ENCODE measurements at regions not wholly inside any gene's neighbourhood (a gene's known extent, or its start where the extent isn't known, plus 50 kb on each side); places are given as distances from the start of the nearest gene placed in this dataset.

- no peak for FAIRE-seq
These were observed 206.8 kb downstream of the SKIDA1 start for GRCh38 chr10:21318540-21319167.

GRCh38 chr10:21317902-21318301 lies 207.6 kb downstream of the SKIDA1 start:
- FAIRE-seq: no peak

GRCh38 chr10:21315645-21316220 lies 209.7 kb downstream of the SKIDA1 start:
- peak; percentile 92 for FAIRE-seq

GRCh38 chr10:21314906-21315644 lies 210.4 kb downstream of the SKIDA1 start:
- FAIRE-seq: no peak

GRCh38 chr10:21314111-21314626 lies 211.3 kb downstream of the SKIDA1 start:
- no peak for FAIRE-seq

- no peak for FAIRE-seq
These were observed 211.8 kb downstream of the SKIDA1 start for GRCh38 chr10:21313691-21314090.

- no peak for FAIRE-seq
These were observed 214.1 kb downstream of the SKIDA1 start for GRCh38 chr10:21311426-21311825.

- no peak for FAIRE-seq
These were observed 216.1 kb downstream of the SKIDA1 start for GRCh38 chr10:21309427-21309826.

GRCh38 chr10:21308946-21309345 lies 216.5 kb downstream of the SKIDA1 start:
- no peak for FAIRE-seq

GRCh38 chr10:21308018-21308417 lies 217.5 kb downstream of the SKIDA1 start:
- FAIRE-seq: no peak

- no peak for FAIRE-seq
These were observed 220.9 kb downstream of the SKIDA1 start for GRCh38 chr10:21304608-21305007.

GRCh38 chr10:21304198-21304597 lies 221.3 kb downstream of the SKIDA1 start:
- FAIRE-seq: no peak

GRCh38 chr10:21300551-21300950 lies 224.9 kb downstream of the SKIDA1 start:
- FAIRE-seq: no peak

- FAIRE-seq: no peak
These were observed 226.2 kb downstream of the SKIDA1 start for GRCh38 chr10:21299330-21299729.

- FAIRE-seq: no peak
These were observed 226.8 kb downstream of the SKIDA1 start for GRCh38 chr10:21298701-21299100.

- FAIRE-seq: no peak
These were observed 227.7 kb downstream of the SKIDA1 start for GRCh38 chr10:21297603-21298383.

GRCh38 chr10:21296575-21297355 lies 228.7 kb downstream of the SKIDA1 start:
- no peak for FAIRE-seq

GRCh38 chr10:21293518-21294356 lies 231.7 kb downstream of the SKIDA1 start:
- FAIRE-seq: no peak

GRCh38 chr10:21292763-21293517 lies 232.5 kb downstream of the SKIDA1 start:
- peak; percentile 94 for FAIRE-seq

- no peak for FAIRE-seq
These were observed 234.9 kb downstream of the SKIDA1 start for GRCh38 chr10:21290499-21291160.
